ENCODE measurements at regions not wholly inside any gene's neighbourhood (a gene's known extent, or its start where the extent isn't known, plus 50 kb on each side); places are given as distances from the start of the nearest gene placed in this dataset.

- H3K9me3 ChIP-seq (ENCODE audit: insufficient read depth, low read depth, low read length): no peaks in the 10 kb centered on the region
- no peaks in the 10 kb centered on the region for H4K20me1 ChIP-seq (ENCODE audit: insufficient read depth, low read length, poor library complexity, severe bottlenecking)
- H3K4me2 ChIP-seq (ENCODE audit: low read depth, low read length, poor library complexity, severe bottlenecking): no peak overlapping the region
- no peaks in the 10 kb centered on the region for H3F3A ChIP-seq (ENCODE audit: low read depth)
- H3K36me3 ChIP-seq (ENCODE audit: insufficient read depth, low read length): no peaks in the 10 kb centered on the region
- no peak overlapping the region for H3K9ac ChIP-seq (ENCODE audit: low read depth, low read length, poor library complexity, severe bottlenecking)
- no peak overlapping the region for H2AFZ ChIP-seq (ENCODE audit: low read length)
- H3K79me2 ChIP-seq (ENCODE audit: insufficient read depth, low read length): no peaks in the 10 kb centered on the region
- no peak for TF ChIP-seq CTCF (conservative IDR thresholded peaks at IDR 0.05; ENCODE audit: low read length)
- no peak for TF ChIP-seq EZH2phosphoT487 (IDR thresholded peaks at IDR 0.05; ENCODE audit: borderline replicate concordance)
- no peaks in the 10 kb centered on the region for H3K4me1 ChIP-seq (ENCODE audit: insufficient read depth, low read length, poor library complexity, severe bottlenecking)
- H3K4me3 ChIP-seq (ENCODE audit: low read length, poor library complexity, severe bottlenecking): no peak overlapping the region
- H3K27me3 ChIP-seq (ENCODE audit: insufficient read depth, low read length, poor library complexity, severe bottlenecking): no peaks in the 10 kb centered on the region
- no peaks in the 10 kb centered on the region for H3K9me2 ChIP-seq (replicated peaks; ENCODE audit: low read depth, low read length)
Observed at GRCh38 chr2:78290581-78291214, 734.8 kb upstream of the REG3G start.

GRCh38 chr2:78293768-78294167 is 731.7 kb upstream of the REG3G start:
- H3K4me2 ChIP-seq (ENCODE audit: low read depth, low read length, poor library complexity, severe bottlenecking): no peak overlapping the region
- no peaks in the 10 kb centered on the region for H3K4me1 ChIP-seq (ENCODE audit: insufficient read depth, low read length, poor library complexity, severe bottlenecking)
- H3K27me3 ChIP-seq (ENCODE audit: insufficient read depth, low read length, poor library complexity, severe bottlenecking): no peaks in the 10 kb centered on the region
- no peak overlapping the region for H3K4me3 ChIP-seq (ENCODE audit: low read length, poor library complexity, severe bottlenecking)
- H3K9me3 ChIP-seq (ENCODE audit: insufficient read depth, low read depth, low read length): no peaks in the 10 kb centered on the region
- TF ChIP-seq EZH2phosphoT487 (IDR thresholded peaks at IDR 0.05; ENCODE audit: borderline replicate concordance): no peak
- TF ChIP-seq CTCF (conservative IDR thresholded peaks at IDR 0.05; ENCODE audit: low read length): no peak
- no peaks in the 10 kb centered on the region for H3K79me2 ChIP-seq (ENCODE audit: insufficient read depth, low read length)
- no peak overlapping the region for H2AFZ ChIP-seq (ENCODE audit: low read length)
- no peaks in the 10 kb centered on the region for H3K9me2 ChIP-seq (replicated peaks; ENCODE audit: low read depth, low read length)
- no peaks in the 10 kb centered on the region for H3K36me3 ChIP-seq (ENCODE audit: insufficient read depth, low read length)
- H3F3A ChIP-seq (ENCODE audit: low read depth): no peaks in the 10 kb centered on the region
- no peak overlapping the region for H3K9ac ChIP-seq (ENCODE audit: low read depth, low read length, poor library complexity, severe bottlenecking)
- H4K20me1 ChIP-seq (ENCODE audit: insufficient read depth, low read length, poor library complexity, severe bottlenecking): no peaks in the 10 kb centered on the region

GRCh38 chr2:78301166-78301789 is 724.2 kb upstream of the REG3G start:
- Histone ChIP-seq H4K20me1 (ENCODE audit: insufficient read depth, low read length, poor library complexity, severe bottlenecking) (no peaks in the 10 kb centered on the region), H3K9me2 (replicated peaks; ENCODE audit: low read depth, low read length) (no peaks in the 10 kb centered on the region), H3K36me3 (ENCODE audit: insufficient read depth, low read length) (no peaks in the 10 kb centered on the region), H3K79me2 (ENCODE audit: insufficient read depth, low read length) (no peaks in the 10 kb centered on the region), H2AFZ (ENCODE audit: low read length) (no peak overlapping the region), H3K4me3 (ENCODE audit: low read length, poor library complexity, severe bottlenecking) (no peak overlapping the region), H3F3A (ENCODE audit: low read depth) (no peaks in the 10 kb centered on the region), H3K4me1 (ENCODE audit: insufficient read depth, low read length, poor library complexity, severe bottlenecking) (no peaks in the 10 kb centered on the region), H3K9me3 (ENCODE audit: insufficient read depth, low read depth, low read length) (no peaks in the 10 kb centered on the region), H3K4me2 (ENCODE audit: low read depth, low read length, poor library complexity, severe bottlenecking) (no peak overlapping the region), H3K9ac (ENCODE audit: low read depth, low read length, poor library complexity, severe bottlenecking) (no peak overlapping the region), H3K27me3 (ENCODE audit: insufficient read depth, low read length, poor library complexity, severe bottlenecking) (no peaks in the 10 kb centered on the region)
- TF ChIP-seq CTCF (conservative IDR thresholded peaks at IDR 0.05; ENCODE audit: low read length): no peak
- TF ChIP-seq EZH2phosphoT487 (IDR thresholded peaks at IDR 0.05; ENCODE audit: borderline replicate concordance): no peak

All from Loucy (cell line).